ENCODE measurements at regions not wholly inside any gene's neighbourhood (a gene's known extent, or its start where the extent isn't known, plus 50 kb on each side); places are given as distances from the start of the nearest gene placed in this dataset.

DNA sequence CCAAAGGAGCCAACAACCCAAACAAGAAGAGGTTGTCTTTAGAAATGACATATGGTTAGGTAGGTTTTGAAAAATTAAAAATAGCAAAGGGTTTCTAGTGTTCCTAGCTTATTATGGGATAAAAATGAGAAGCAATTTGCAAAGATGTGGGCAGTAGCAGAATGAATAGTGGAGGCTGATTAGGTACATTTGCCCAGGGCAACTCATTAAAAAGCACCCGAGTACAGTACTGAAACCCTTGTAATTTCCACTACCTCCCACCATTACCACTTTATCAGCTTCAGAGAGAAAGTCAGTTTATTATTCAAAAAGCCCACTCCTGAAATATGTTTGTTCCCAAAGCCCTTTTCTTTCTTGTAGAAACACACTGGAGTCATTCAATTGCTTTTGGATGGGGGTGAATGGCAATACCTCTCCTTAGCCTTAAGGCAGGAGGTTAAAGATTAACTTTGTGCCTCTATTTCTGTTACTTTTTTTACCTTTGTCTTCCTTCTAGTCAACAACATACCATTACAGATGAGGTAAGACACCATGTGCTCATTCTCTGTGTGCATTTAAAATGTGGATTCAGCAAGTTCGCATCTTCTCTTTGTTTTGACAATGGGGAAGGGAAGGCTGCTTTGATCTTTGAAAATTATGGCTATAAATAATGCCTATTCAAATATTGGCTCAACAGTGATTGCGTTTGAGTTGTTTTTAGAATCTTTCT is 353.8 kb upstream of the CASK start:
- ChIA-PET CTCF (no interaction called here), POLR2A (no interaction called here)
- no CpG with 5 or more reads among the region's 3 CpGs for WGBS (ENCODE audit: insufficient coverage)
- H3K4me1 ChIP-seq (ENCODE audit: control insufficient read depth in 2 of 2, insufficient read depth in 2 of 2, low read length in 2 of 2): no peaks in the 10 kb centered on the region
- intact Hi-C loops (cut with micrococcal nuclease): no loop called here
- Mint-ChIP-seq H3K4me3 (no peak overlapping the region), H3K9me3 (ENCODE audit: insufficient read depth) (no peaks in the 10 kb centered on the region), H3K4me1 (no peaks in the 10 kb centered on the region), H3K27ac (no peak overlapping the region), H3K27me3 (no peaks in the 10 kb centered on the region)
- no peak overlapping the region for H3K4me3 ChIP-seq (ENCODE audit: control extremely low read depth in 1 of 5, extremely low read depth in 1 of 5, insufficient read depth in 1 of 5, low read depth in 2 of 5, low read length in 4 of 5)
- H3K27me3 ChIP-seq (replicated peaks in 1 of 4; ENCODE audit: control extremely low read depth in 1 of 4, control insufficient read depth in 3 of 4, insufficient read depth in 4 of 4, low read length in 3 of 4): no peaks in the 10 kb centered on the region
- H3K36me3 ChIP-seq (replicated peaks in 1 of 2; ENCODE audit: control extremely low read depth in 1 of 2, control insufficient read depth in 1 of 2, extremely low read depth in 1 of 2, insufficient read depth in 2 of 2, low read length in 1 of 2): no peaks in the 10 kb centered on the region
- ATAC-seq (ENCODE audit: low read depth): no peak
- H2AFZ ChIP-seq (ENCODE audit: insufficient read depth, low read depth, low read length, poor library complexity, severe bottlenecking): no peak overlapping the region
- TF ChIP-seq, protein P1, sequence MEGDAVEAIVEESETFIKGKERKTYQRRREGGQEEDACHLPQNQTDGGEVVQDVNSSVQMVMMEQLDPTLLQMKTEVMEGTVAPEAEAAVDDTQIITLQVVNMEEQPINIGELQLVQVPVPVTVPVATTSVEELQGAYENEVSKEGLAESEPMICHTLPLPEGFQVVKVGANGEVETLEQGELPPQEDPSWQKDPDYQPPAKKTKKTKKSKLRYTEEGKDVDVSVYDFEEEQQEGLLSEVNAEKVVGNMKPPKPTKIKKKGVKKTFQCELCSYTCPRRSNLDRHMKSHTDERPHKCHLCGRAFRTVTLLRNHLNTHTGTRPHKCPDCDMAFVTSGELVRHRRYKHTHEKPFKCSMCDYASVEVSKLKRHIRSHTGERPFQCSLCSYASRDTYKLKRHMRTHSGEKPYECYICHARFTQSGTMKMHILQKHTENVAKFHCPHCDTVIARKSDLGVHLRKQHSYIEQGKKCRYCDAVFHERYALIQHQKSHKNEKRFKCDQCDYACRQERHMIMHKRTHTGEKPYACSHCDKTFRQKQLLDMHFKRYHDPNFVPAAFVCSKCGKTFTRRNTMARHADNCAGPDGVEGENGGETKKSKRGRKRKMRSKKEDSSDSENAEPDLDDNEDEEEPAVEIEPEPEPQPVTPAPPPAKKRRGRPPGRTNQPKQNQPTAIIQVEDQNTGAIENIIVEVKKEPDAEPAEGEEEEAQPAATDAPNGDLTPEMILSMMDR (IDR thresholded peaks at IDR 0.05): no peak
- no peak for TF ChIP-seq EZH2 (IDR thresholded peaks at IDR 0.05; ENCODE audit: borderline replicate concordance, insufficient read depth, low read depth, low read length, poor library complexity, severe bottlenecking)
- H4K20me1 ChIP-seq (ENCODE audit: control insufficient read depth, insufficient read depth, low read length, poor library complexity, severe bottlenecking): no peaks in the 10 kb centered on the region
- H3K9ac ChIP-seq (ENCODE audit: low read length): no peak overlapping the region
- H3K9me3 ChIP-seq (ENCODE audit: control extremely low read depth in 1 of 3, control insufficient read depth in 2 of 3, insufficient read depth in 1 of 3, low read length in 2 of 3): no peaks in the 10 kb centered on the region
- H3K4me2 ChIP-seq (replicated peaks; ENCODE audit: low read depth, low read length, poor library complexity, severe bottlenecking): no peak overlapping the region
- H3K79me2 ChIP-seq (ENCODE audit: control insufficient read depth, insufficient read depth, low read length): no peaks in the 10 kb centered on the region
- no peak for DNase-seq
- H3K27ac ChIP-seq (ENCODE audit: low read length in 2 of 2): no peak overlapping the region

DNA sequence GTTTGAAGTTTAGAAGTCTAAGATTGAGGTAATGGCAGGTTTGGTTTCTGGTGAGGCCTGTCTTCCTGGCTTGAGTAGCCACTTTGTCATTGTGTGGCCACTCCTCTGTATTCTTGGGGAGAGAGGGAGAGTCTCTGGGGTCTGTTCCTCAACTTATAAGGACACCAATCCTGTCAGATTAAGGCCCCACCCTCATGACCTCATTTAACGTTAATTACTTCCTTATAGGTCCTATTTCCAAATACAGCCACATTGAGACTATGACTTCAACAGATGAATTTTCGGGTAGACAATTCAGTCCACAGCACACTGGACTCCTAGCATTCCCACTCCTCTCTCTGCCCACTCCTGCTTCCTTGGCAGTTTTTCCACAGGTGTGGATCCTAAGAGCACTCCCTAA is 350.8 kb upstream of the CASK start:
- ChIA-PET POLR2A (no interaction called here), CTCF (no interaction called here)
- Histone ChIP-seq H4K20me1 (ENCODE audit: control insufficient read depth, insufficient read depth, low read length, poor library complexity, severe bottlenecking) (no peaks in the 10 kb centered on the region), H3K79me2 (ENCODE audit: control insufficient read depth, insufficient read depth, low read length) (no peaks in the 10 kb centered on the region), H3K4me3 (ENCODE audit: control extremely low read depth in 1 of 5, extremely low read depth in 1 of 5, insufficient read depth in 1 of 5, low read depth in 2 of 5, low read length in 4 of 5) (no peak overlapping the region), H3K27me3 (replicated peaks in 1 of 4; ENCODE audit: control extremely low read depth in 1 of 4, control insufficient read depth in 3 of 4, insufficient read depth in 4 of 4, low read length in 3 of 4) (no peaks in the 10 kb centered on the region), H2AFZ (ENCODE audit: insufficient read depth, low read depth, low read length, poor library complexity, severe bottlenecking) (no peak overlapping the region), H3K9ac (ENCODE audit: low read length) (no peak overlapping the region), H3K36me3 (replicated peaks in 1 of 2; ENCODE audit: control extremely low read depth in 1 of 2, control insufficient read depth in 1 of 2, extremely low read depth in 1 of 2, insufficient read depth in 2 of 2, low read length in 1 of 2) (no peaks in the 10 kb centered on the region), H3K27ac (ENCODE audit: low read length in 2 of 2) (no peak overlapping the region), H3K4me2 (replicated peaks; ENCODE audit: low read depth, low read length, poor library complexity, severe bottlenecking) (no peak overlapping the region), H3K4me1 (ENCODE audit: control insufficient read depth in 2 of 2, insufficient read depth in 2 of 2, low read length in 2 of 2) (no peaks in the 10 kb centered on the region), H3K9me3 (ENCODE audit: control extremely low read depth in 1 of 3, control insufficient read depth in 2 of 3, insufficient read depth in 1 of 3, low read length in 2 of 3) (no peaks in the 10 kb centered on the region)
- no peak for ATAC-seq (ENCODE audit: low read depth)
- Mint-ChIP-seq H3K9me3 (ENCODE audit: insufficient read depth) (no peaks in the 10 kb centered on the region), H3K27me3 (no peaks in the 10 kb centered on the region), H3K27ac (no peak overlapping the region), H3K4me3 (no peak overlapping the region), H3K4me1 (no peaks in the 10 kb centered on the region)
- no peak for DNase-seq
- intact Hi-C loops (cut with micrococcal nuclease): no loop called here
- 93% methylated on average over 2 of the region's 2 CpGs for WGBS (ENCODE audit: insufficient coverage)
- TF ChIP-seq, protein P1 (IDR thresholded peaks at IDR 0.05): no peak
- no peak for TF ChIP-seq EZH2 (IDR thresholded peaks at IDR 0.05; ENCODE audit: borderline replicate concordance, insufficient read depth, low read depth, low read length, poor library complexity, severe bottlenecking)
